ENCODE measurements at regions not wholly inside any gene's neighbourhood (a gene's known extent, or its start where the extent isn't known, plus 50 kb on each side); places are given as distances from the start of the nearest gene placed in this dataset.
A peak's percentile ranks its signal among the peaks of the same experiment; 100 is the strongest.
"Not testable (repeated sequence)": the region's sequence is repeated elsewhere in the genome, so short reads cannot be mapped to it uniquely, and the experiment has no call there.

- DNase-seq = peak; percentile 42
Observed at GRCh38 chr13:80070024-80070703, 270.8 kb downstream of the SPRY2 start.

DNA sequence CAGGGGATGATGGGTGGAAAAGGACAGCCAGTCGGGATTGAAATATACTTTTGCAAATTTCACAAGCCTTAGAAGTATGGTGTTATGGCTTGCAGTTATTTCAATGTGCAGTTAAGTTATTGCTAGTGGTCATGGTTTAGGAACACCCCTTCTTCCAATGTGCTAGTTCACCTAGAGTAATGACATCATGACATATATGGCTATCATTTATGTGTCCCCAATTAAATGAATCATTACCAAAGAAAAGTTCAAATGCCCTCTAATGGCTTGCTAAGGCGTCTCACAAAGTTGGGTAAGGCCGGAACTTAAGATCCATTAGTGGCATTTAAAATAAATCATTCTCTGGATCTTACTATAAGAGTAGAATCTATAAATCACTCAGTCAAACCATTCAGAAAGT, 271.6 kb downstream of the SPRY2 start:
- no peak for DNase-seq

GRCh38 chr13:80065996-80066395, 274.9 kb downstream of the SPRY2 start:
- no peak for DNase-seq

GRCh38 chr13:80062416-80062815, 278.5 kb downstream of the SPRY2 start:
- DNase-seq = not testable (repeated sequence)

DNA sequence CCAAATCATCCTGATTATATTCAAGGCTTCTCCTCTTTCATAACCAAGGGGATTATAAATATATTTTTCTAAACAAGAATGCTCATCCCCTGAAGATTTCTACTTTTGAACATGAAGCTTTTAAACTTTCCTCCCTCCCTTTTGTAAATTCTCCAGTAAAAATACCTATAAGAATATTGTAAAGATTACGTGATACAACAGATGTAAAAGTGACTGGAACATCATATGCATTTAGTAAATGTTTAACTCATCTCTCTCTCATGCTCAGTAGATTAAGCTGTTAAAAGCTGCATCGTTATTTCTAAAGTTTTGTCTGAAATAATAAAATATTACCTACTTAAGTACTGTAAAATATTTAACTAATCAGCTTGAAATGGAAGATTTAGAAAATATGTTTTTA, 281.1 kb downstream of the SPRY2 start:
- no peak for DNase-seq

- DNase-seq = no peak
Observed at GRCh38 chr13:80058626-80059025, 282.3 kb downstream of the SPRY2 start.

DNA sequence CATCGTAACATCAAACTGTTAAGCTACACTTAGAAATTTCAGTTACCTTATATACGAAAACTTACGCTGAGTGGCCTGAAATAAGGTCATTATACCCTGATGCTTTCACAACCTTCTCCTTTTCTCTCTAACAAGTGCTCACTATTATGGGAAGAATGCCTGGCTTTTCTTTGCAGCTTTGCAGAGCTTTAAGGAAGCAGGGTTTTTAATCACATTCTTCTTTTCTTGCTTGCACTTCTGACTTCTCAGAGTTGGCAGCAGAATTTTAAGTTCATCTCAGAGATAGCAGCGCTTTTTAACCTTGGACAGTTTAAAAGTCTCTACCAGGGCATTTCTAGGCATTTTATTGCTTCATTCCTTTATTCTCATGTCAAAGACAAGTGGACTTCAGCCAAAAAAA, 285.1 kb downstream of the SPRY2 start:
- no peak for DNase-seq

GRCh38 chr13:80054806-80055205, 286.1 kb downstream of the SPRY2 start:
- DNase-seq = no peak

DNA sequence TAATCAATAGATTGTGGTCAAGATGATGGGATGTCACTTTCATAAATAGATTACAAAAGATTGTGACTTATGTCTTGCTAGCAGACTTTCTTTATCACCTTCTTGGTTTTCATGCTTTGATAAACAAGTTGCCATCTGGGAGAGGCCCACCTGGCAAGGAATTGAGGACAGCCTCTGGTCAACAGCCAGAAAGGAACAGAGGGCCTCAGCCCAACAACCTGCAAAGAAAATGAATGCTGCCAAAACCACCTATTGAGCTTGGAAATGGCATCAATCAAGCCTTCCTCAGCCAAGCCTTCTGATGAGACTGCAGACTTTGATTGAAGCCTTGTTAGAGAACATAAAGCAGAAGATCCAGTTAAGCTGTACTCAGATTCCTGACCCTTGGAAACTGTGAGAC, 288.6 kb downstream of the SPRY2 start:
- DNase-seq = no peak

- DNase-seq = no peak
Observed at GRCh38 chr13:80050252-80050651, 290.7 kb downstream of the SPRY2 start.

DNA sequence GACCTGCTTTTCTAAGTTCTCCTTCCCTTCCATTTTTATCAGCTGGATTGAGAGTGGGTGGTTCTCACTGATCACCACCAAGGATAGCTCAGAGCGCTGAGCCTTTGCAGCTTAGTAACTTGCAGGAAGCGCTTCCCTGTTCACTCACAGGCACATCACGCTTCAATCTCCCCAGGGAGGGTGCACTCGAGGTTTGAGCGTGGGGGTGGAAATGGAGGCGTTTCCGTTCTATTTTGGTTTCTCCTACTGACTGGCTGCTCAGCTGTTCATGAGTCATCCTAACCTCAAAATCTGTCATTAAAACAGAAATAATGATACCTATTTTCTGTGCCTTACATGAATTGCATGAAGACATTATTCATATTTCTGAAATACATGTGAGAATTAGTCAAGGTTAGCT, 292.1 kb downstream of the SPRY2 start:
- peak; percentile 12 for DNase-seq

- DNase-seq = no peak
Observed at GRCh38 chr13:80048030-80048429, 292.9 kb downstream of the SPRY2 start.

GRCh38 chr13:80047406-80047805, 293.5 kb downstream of the SPRY2 start:
- DNase-seq = no peak

- DNase-seq = no peak
Observed at GRCh38 chr13:80040981-80041317, 300.0 kb downstream of the SPRY2 start.

GRCh38 chr13:80040196-80040980, 300.5 kb downstream of the SPRY2 start:
- DNase-seq = no peak

GRCh38 chr13:80039000-80039399, 301.9 kb downstream of the SPRY2 start:
- DNase-seq = no peak

GRCh38 chr13:80038371-80038770, 302.6 kb downstream of the SPRY2 start:
- DNase-seq = no peak

- DNase-seq = no peak
Observed at GRCh38 chr13:80037505-80037888, 303.4 kb downstream of the SPRY2 start.

DNA sequence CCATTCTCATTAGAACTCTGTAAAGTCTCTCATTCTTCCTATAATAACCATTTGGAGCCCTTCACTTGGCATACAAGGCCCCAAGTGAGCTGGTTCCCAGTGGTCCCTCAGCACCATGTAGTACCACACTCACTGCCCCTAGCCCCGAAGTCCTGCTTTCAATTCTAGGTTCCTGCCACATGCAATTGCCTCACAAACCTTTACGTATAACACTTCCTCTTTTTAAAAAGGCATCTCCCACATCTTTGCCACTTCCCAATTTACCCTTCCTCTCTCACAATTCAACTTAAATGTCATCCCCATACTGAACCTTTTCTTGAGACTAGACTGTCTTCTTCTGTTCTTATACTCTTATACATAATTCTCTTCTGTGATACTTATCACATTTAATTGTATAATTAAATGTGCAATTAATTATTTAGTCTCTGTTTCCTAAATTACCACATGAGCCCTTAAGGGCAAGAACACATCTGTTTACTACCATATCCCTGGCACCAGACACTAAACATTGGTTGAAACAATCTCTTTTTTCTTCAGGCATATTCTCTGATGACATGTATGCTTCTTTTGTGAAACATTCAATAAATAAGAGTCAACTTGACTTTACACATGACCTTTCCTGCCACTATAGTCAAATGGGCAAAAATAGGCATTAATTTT, 304.0 kb downstream of the SPRY2 start:
- DNase-seq = no peak

DNA sequence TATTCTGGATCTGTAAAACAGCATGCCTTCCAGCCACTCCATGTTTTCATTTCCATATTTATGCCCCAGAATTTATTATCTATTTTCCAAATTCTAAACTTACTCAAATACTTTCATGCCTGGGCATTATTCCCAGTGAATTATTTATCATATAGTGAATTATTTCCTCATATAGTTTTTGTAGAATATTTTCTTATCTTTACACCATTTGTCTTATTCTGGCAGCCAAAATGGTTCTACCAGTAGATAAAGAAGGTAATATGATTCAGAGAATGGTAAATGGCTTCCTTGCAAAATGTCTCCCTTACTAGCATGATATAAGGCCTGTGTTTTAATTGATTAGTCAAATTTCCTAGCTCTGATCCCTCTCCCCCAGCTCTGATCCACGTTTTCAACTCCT, 305.8 kb downstream of the SPRY2 start:
- no peak for DNase-seq

GRCh38 chr13:80033951-80034350, 307.0 kb downstream of the SPRY2 start:
- DNase-seq = no peak

DNA sequence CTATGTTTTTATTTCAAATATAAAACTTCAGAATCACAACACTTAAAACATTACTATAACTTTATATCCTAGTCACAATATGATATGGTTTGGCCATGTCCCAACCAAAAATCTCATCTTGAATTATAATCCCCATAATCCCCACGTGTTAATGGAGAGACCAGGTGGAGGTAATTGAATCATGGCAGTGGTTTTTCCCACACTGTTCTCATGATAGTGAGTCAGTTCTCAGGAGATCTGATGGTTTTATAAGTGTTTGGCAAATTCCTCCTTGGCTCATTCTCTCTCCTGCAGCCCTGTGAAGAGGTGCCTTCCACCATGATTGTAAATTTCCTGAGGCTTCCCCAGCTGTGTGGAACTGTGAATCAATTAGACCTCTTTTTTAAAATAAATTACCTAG, 307.6 kb downstream of the SPRY2 start:
- DNase-seq = no peak

GRCh38 chr13:80030491-80030890, 310.4 kb downstream of the SPRY2 start:
- DNase-seq = no peak

GRCh38 chr13:80029170-80029569, 311.8 kb downstream of the SPRY2 start:
- no peak for DNase-seq
